ENCODE measurements at regions not wholly inside any gene's neighbourhood (a gene's known extent, or its start where the extent isn't known, plus 50 kb on each side); places are given as distances from the start of the nearest gene placed in this dataset.

GRCh38 chr3:148646126-148646665, 51.5 kb upstream of the AGTR1 start:
- TF ChIP-seq CTCF (IDR thresholded peaks at IDR 0.05) (no peak), POLR2A (IDR thresholded peaks at IDR 0.05) (no peak)
